HepG2 (cell line): ENCODE measurements at regions not wholly inside any gene's neighbourhood (a gene's known extent, or its start where the extent isn't known, plus 50 kb on each side); places are given as distances from the start of the nearest gene placed in this dataset.

Experiments used
- ATAC-seq: fragments of 200-7000 bp; cut with Tn5 transposase; 3 replicates; pipeline ENCODE4 v1.9.1; 2020; ENCODE audit warnings: mild to moderate bottlenecking, moderate library complexity
- BruUV-seq: library from RNA; stranded (reverse); fragments of 400-500 nt; replicated peaks from 2 replicates; lab custom pipeline; 2021; lab: Mats Ljungman, UMichigan
- CTCF ChIA-PET: fragments of 300-600 bp; formaldehyde crosslinking; extraction: SDS; loops from one replicate; lab custom pipeline; 2021; ENCODE audit warnings: low total read pairs, inconsistent platforms, low intra/inter-chr PET ratio; lab: Yijun Ruan, JAX
- POLR2A ChIA-PET: fragments of 350-600 bp; sonication (Branson Sonifier 250); formaldehyde crosslinking; loops from one replicate; lab custom pipeline; 2020; ENCODE audit warnings: antibody characterized with exemption, inconsistent platforms; lab: Yijun Ruan, JAX
- DNase-seq: peaks from one replicate; pipeline ENCODE4 v3.0.0-alpha.2; 2015; ENCODE audit warnings: low spot score
- FAIRE-seq: peaks from 3 replicates; lab custom pipeline; 2011; peaks lifted over from hg19 to GRCh38; lab: Jason Lieb, UNC
- H2AFZ ChIP-seq: one replicate; pipeline ENCODE4 v1.6.1; 2011; ENCODE audit warnings: low read length, inconsistent platforms
- H3K27ac ChIP-seq: fragments of 300-600 bp; 3 replicates; pipeline ENCODE4 v1.8.0; 2011; ENCODE audit warnings: mixed run types, mild to moderate bottlenecking, mixed read lengths, low read length, inconsistent platforms; ENCODE audit not compliant: insufficient read depth; ENCODE audit errors: extremely low read length
- H3K27me3 ChIP-seq, 2 experiments: fragments of 200-600 bp in 1 of 2; 2 replicates in 1 of 2; 3 replicates in 1 of 2; pipeline versions ENCODE4 v1.6.0 to v1.8.0; 2011; ENCODE audit warnings: low read length in 2 of 2, mild to moderate bottlenecking in 2 of 2, moderate library complexity in 2 of 2, inconsistent platforms in 1 of 2; ENCODE audit not compliant: insufficient read depth in 2 of 2, control insufficient read depth in 1 of 2
- H3K36me3 ChIP-seq, 2 experiments: fragments of 200-600 bp in 1 of 2; replicated peaks in 1 of 2; 2 replicates in 1 of 2; 3 replicates in 1 of 2; pipeline versions ENCODE4 v1.5.1 to v1.8.0; 2011; ENCODE audit warnings: low read length in 2 of 2, inconsistent platforms in 1 of 2; ENCODE audit not compliant: insufficient read depth in 2 of 2, control insufficient read depth in 1 of 2
- H3K4me1 ChIP-seq: 2 replicates; pipeline ENCODE4 v1.5.1; 2012; ENCODE audit warnings: low read length, inconsistent platforms; ENCODE audit not compliant: insufficient read depth
- H3K4me2 ChIP-seq: 2 replicates; pipeline ENCODE4 v1.6.0; 2011; ENCODE audit warnings: low read depth, low read length, inconsistent platforms
- H3K4me3 ChIP-seq, 3 experiments: fragments of 200-600 bp in 1 of 3; sonication (generic), shearing (Covaris generic) in 1 of 3; replicated peaks in 1 of 3; 2 replicates each; pipeline ENCODE4 v1.5.1; 2011 to 2016; ENCODE audit warnings: low read length in 3 of 3, inconsistent platforms in 2 of 3, low read depth in 2 of 3, mild to moderate bottlenecking in 2 of 3, control low read depth in 1 of 3, mixed read lengths in 1 of 3; ENCODE audit not compliant: insufficient read depth in 1 of 3
- H3K79me2 ChIP-seq: one replicate; pipeline ENCODE4 v1.6.1; 2011; ENCODE audit warnings: low read length, inconsistent platforms; ENCODE audit not compliant: insufficient read depth
- H3K9ac ChIP-seq: 2 replicates; pipeline ENCODE4 v1.6.0; 2011; ENCODE audit warnings: mild to moderate bottlenecking, low read depth, low read length, inconsistent platforms; ENCODE audit not compliant: insufficient read depth
- H3K9me3 ChIP-seq: 2 replicates; pipeline ENCODE4 v1.5.1; 2012; ENCODE audit warnings: mild to moderate bottlenecking, low read length
- H4K20me1 ChIP-seq: 2 replicates; pipeline ENCODE4 v1.6.0; 2011; ENCODE audit warnings: inconsistent platforms, mild to moderate bottlenecking, low read length, moderate library complexity; ENCODE audit not compliant: insufficient read depth
- DNMT3B ChIP-seq: conservative IDR thresholded peaks from 2 replicates; pipeline ENCODE4 v1.6.1; 2016; ENCODE audit warnings: missing biosample characterization, control low read depth
- HNF4G ChIP-seq, 2 experiments: sonication (generic) in 1 of 2; formaldehyde crosslinking in 1 of 2; IDR thresholded peaks; 2 replicates each; pipeline versions ENCODE4 v1.4.0 to v1.6.1; 2011 to 2020; ENCODE audit warnings: borderline replicate concordance in 2 of 2, low read depth in 2 of 2, mild to moderate bottlenecking in 2 of 2, low read length in 1 of 2, missing genetic modification reagents in 1 of 2, moderate library complexity in 1 of 2
- HNRNPH1 ChIP-seq: fragments of 200-400 bp; formaldehyde crosslinking; optimal IDR thresholded peaks from 2 replicates; pipeline ENCODE3; 2017; ENCODE audit warnings: mild to moderate bottlenecking, low read depth, low read length
- KLF12 ChIP-seq: sonication (generic); formaldehyde crosslinking; IDR thresholded peaks from 2 replicates; pipeline ENCODE4 v1.4.0; 2020; ENCODE audit warnings: missing genetic modification reagents, borderline replicate concordance
- MAFG ChIP-seq: sonication (generic); formaldehyde crosslinking; IDR thresholded peaks from 2 replicates; pipeline ENCODE4 v1.5.1; 2020; ENCODE audit warnings: mild to moderate bottlenecking, missing genetic modification reagents
- RFX5 ChIP-seq: IDR thresholded peaks from 2 replicates; pipeline ENCODE4 v1.6.1; 2011; ENCODE audit warnings: low read depth, low read length, improper control_type of control experiment
- RORA ChIP-seq: sonication (generic); formaldehyde crosslinking; IDR thresholded peaks from 2 replicates; pipeline ENCODE4 v1.5.0; 2020; ENCODE audit warnings: mild to moderate bottlenecking, missing genetic modification reagents, moderate library complexity
- SAFB2 ChIP-seq: sonication (generic); formaldehyde crosslinking; IDR thresholded peaks from 2 replicates; pipeline ENCODE4 v1.5.1; 2020; ENCODE audit warnings: missing genetic modification reagents, low read depth, mild to moderate bottlenecking, borderline replicate concordance
- TARDBP ChIP-seq: sonication (generic); formaldehyde crosslinking; IDR thresholded peaks from 2 replicates; pipeline ENCODE4 v1.8.0; 2022; ENCODE audit warnings: mild to moderate bottlenecking, missing genetic modification reagents
- TCF7 ChIP-seq: sonication (generic); IDR thresholded peaks from 2 replicates; pipeline ENCODE4 v1.6.1; 2016; ENCODE audit warnings: antibody characterized with exemption, low read depth
- ZBTB33 ChIP-seq: sonication (generic); formaldehyde crosslinking; IDR thresholded peaks from 2 replicates; pipeline ENCODE4 v1.4.0; 2020; ENCODE audit warnings: missing genetic modification reagents
- ZBTB7B ChIP-seq: sonication (generic); formaldehyde crosslinking; IDR thresholded peaks from 2 replicates; pipeline ENCODE4 v1.4.0; 2020; ENCODE audit warnings: missing genetic modification reagents
- ZFP36L1 ChIP-seq: sonication (generic); formaldehyde crosslinking; IDR thresholded peaks from 2 replicates; pipeline ENCODE4 v1.8.0; 2022; ENCODE audit warnings: mild to moderate bottlenecking, missing genetic modification reagents, moderate library complexity
- ZFP82 ChIP-seq: sonication (generic); formaldehyde crosslinking; IDR thresholded peaks from 2 replicates; pipeline ENCODE4 v1.5.1; 2020; ENCODE audit warnings: mild to moderate bottlenecking, missing genetic modification reagents, borderline replicate concordance
- ZNF143 ChIP-seq: sonication (generic); formaldehyde crosslinking; IDR thresholded peaks from 2 replicates; pipeline ENCODE4 v1.4.0; 2020; ENCODE audit warnings: missing genetic modification reagents
- ZNF230 ChIP-seq: sonication (generic); formaldehyde crosslinking; IDR thresholded peaks from 2 replicates; pipeline ENCODE4 v1.4.0; 2020; ENCODE audit warnings: mild to moderate bottlenecking, missing genetic modification reagents
- WGBS: methylation state at CpG from one replicate; pipeline ENCODE4 v1.1.6; 2017; ENCODE audit warnings: low lambda C conversion rate; 5-methylcytosine and 5-hydroxymethylcytosine counted together
- in situ Hi-C: cut with HindIII; loops from 2 replicates; pipeline ENCODE4 v1.10.0; 2017; ENCODE audit warnings: low pct_unique_long_range_greater_than_20kb; ENCODE audit not compliant: extremely low pct_ligation_motif_present
- intact Hi-C: fragments of 100-400 bp; cut with micrococcal nuclease; formaldehyde crosslinking; loops from one replicate; pipeline ENCODE4 v1.10.0; 2022; ENCODE audit not compliant: unreplicated experiment

- TF ChIP-seq RFX5, result no peak
These were observed 162.0 kb upstream of the LAMA2 start (continued) for GRCh38 chr6:128720891-128721290.

- TF ChIP-seq HNF4G (IDR thresholded peaks at IDR 0.05; ENCODE audit: borderline replicate concordance, low read depth, low read length) (no peak), HNF4G (CRISPR knock-in tag; IDR thresholded peaks at IDR 0.05; ENCODE audit: borderline replicate concordance, low read depth) (no peak), ZFP36L1 (CRISPR knock-in tag) (no peak), ZFP82 (CRISPR knock-in tag) (no peak), ZNF143 (CRISPR knock-in tag) (no peak), MAFG (CRISPR knock-in tag) (no peak), DNMT3B (CRISPR knock-in tag) (no peak)
- TF ChIP-seq, all 625 proteins: peak for 0
- H3K27me3 ChIP-seq, result no peaks in the 10 kb centered on the region
- H3K79me2 ChIP-seq, result no peaks in the 10 kb centered on the region
- 2% methylated on average over 3 of the region's 3 CpGs for WGBS
- H3K9me3 ChIP-seq, result no peaks in the 10 kb centered on the region
- ATAC-seq (no peak), DNase-seq (no peak), FAIRE-seq (no peak)
- no peaks in the 10 kb centered on the region for H4K20me1 ChIP-seq
- H2AFZ ChIP-seq, result no peak overlapping the region
- no peak overlapping the region for H3K4me3 ChIP-seq
- H3K27ac ChIP-seq, result no peak overlapping the region
- no TSS peak for BruUV-seq
- in situ Hi-C loops (loop anchor here (10.0 kb wide), 1 partner anchor 865 kb away; no protein-coding TSS in a partner anchor), intact Hi-C loops (loop anchor here (1.0 kb wide), 1 partner anchor 651 kb away; no protein-coding TSS in a partner anchor)
- H3K4me2 ChIP-seq, result no peak overlapping the region
- POLR2A ChIA-PET, result no interaction called here
- no peaks in the 10 kb centered on the region for H3K4me1 ChIP-seq
- CTCF ChIA-PET, result no interaction called here
- no peak overlapping the region for H3K9ac ChIP-seq
- H3K36me3 ChIP-seq, result no peaks in the 10 kb centered on the region
These were observed 163.2 kb upstream of the LAMA2 start for GRCh38 chr6:128719786-128720185.

GRCh38 chr6:128713461-128713860, 169.5 kb upstream of the LAMA2 start:
- in situ Hi-C loops, result no loop called here
- BruUV-seq, result no TSS peak
- 14% methylated on average over 2 of the region's 2 CpGs for WGBS
- H3K36me3 ChIP-seq, result no peaks in the 10 kb centered on the region
- H4K20me1 ChIP-seq, result no peaks in the 10 kb centered on the region
- no peak overlapping the region for H3K9ac ChIP-seq
- H3K9me3 ChIP-seq, result no peaks in the 10 kb centered on the region
- ATAC-seq (no peak), DNase-seq (no peak), FAIRE-seq (no peak)
- TF ChIP-seq SAFB2 (CRISPR knock-in tag) (no peak), ZNF230 (CRISPR knock-in tag) (no peak), TARDBP (no peak), ZBTB33 (no peak), TCF7 (no peak), RORA (CRISPR knock-in tag) (no peak), ZBTB7B (CRISPR knock-in tag) (no peak), KLF12 (CRISPR knock-in tag) (no peak), HNRNPH1 (no peak)
- ChIA-PET POLR2A (no interaction called here), CTCF (no interaction called here)
- no peak overlapping the region for H3K4me2 ChIP-seq
- no peak overlapping the region for H2AFZ ChIP-seq
- no peaks in the 10 kb centered on the region for H3K79me2 ChIP-seq
- no peak overlapping the region for H3K4me3 ChIP-seq
- H3K27me3 ChIP-seq, result peaks cover 0 to 6% of the 10 kb centered on the region in 2 experiments; a peak in 1 of 5 replicates
- intact Hi-C loops, result no loop called here
- no peak overlapping the region for H3K27ac ChIP-seq
- no peaks in the 10 kb centered on the region for H3K4me1 ChIP-seq
